Right ventricle myocardium superior (tissue), 1 donor: ENCODE measurements at regions not wholly inside any gene's neighbourhood (a gene's known extent, or its start where the extent isn't known, plus 50 kb on each side); places are given as distances from the start of the nearest gene placed in this dataset.
A peak's percentile ranks its signal among the peaks of the same experiment; 100 is the strongest.

Experiments
- ATAC-seq: fragments of 200-7000 bp; cut with Tn5 transposase; one replicate; pipeline ENCODE4 v1.9.1; 2020; ENCODE audit warnings: mild to moderate bottlenecking; ENCODE audit not compliant: poor library complexity
- DNase-seq: peaks from one replicate; pipeline ENCODE4 v3.0.0-alpha.2; 2020
- intact Hi-C: fragments of 100-400 bp; cut with DNase I; formaldehyde crosslinking; loops from one replicate; pipeline ENCODE4 v1.11.2; 2022
- donor health status: DM: no; HTN: yes; CAD: no; lungs with severe emphysema.

DNA sequence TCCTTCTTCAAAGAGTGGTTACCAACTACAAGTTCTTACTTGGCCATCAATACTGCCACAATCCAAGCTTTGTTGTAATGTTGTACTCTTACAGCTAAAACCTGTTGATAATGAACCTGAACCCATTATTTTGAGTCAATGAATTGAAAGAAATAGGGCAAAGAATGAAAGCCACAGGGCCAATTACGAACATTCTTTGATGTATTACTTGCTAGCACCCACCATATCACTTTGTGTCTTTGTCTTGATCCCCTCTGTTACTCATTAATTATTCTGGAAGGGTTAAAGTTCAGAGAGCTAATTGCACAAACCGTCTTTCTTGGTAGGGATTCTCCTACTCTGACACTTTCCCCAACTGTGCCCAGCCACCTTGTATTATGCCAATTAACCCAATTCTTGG is 53.2 kb upstream of the TFEC start:
- no peak for ATAC-seq
- no peak for DNase-seq
- intact Hi-C loops = no loop called here

GRCh38 chr7:116086547-116087045 is 56.0 kb upstream of the TFEC start:
- ATAC-seq (no peak), DNase-seq (no peak)
- intact Hi-C loops = no loop called here

DNA sequence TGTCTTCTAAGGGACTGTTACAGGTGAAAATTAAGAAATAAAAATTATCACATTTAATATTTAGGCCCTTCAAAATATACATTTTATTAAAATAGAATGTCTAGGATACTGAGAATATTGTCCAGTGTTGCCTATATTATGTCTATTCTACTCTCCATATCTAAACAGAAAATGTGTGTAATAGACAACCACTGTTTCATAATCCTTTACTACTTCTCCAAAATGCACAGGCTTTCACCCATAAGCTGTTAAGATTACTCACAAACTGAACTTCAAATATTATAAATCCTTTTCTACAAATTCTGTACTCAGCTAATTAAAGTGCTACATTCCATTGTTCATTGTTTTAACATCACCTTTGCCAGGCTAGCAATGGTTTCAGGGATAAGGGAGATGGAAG is 56.7 kb upstream of the TFEC start:
- intact Hi-C loops = no loop called here
- no peak for DNase-seq
- no peak for ATAC-seq

DNA sequence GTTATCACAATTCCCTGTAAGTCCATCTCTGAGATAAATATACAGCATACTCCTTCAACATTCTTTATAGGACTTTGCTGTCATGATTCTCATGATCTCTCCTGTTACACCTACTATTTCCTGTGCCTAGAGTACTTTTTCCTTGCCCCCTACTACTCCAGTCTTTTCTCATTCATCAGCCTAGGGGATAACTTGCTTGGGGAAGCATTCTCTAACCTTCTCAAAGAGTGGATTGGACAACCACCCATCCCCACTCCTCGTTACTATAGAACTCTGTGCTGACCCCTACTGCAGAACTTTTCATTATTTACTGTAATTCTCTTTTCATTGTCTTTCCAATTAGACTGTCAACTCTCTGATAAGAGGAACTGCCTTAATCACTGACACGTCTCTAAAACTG is 57.4 kb upstream of the TFEC start:
- intact Hi-C loops = no loop called here
- no peak for DNase-seq
- ATAC-seq = no peak

DNA sequence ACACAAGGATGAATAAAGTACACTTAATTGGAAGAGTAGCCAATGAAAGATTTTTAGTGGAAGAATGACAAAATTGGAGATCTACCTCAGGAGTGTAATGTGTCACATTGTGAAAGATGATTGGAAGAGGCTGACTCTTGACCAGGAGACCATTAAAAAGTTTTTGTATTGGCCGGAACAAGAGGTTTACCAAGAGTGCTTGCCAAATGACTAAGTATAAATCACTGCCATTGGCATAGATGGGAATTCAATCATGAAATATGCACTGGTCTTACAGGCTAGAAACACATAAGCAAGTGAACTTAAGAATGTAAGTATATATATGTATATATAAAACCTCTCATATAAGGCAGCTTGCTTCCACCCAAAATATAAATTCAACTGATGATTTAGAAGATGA is 58.7 kb upstream of the TFEC start:
- DNase-seq (no peak), ATAC-seq (no peak)
- intact Hi-C loops = no loop called here

DNA sequence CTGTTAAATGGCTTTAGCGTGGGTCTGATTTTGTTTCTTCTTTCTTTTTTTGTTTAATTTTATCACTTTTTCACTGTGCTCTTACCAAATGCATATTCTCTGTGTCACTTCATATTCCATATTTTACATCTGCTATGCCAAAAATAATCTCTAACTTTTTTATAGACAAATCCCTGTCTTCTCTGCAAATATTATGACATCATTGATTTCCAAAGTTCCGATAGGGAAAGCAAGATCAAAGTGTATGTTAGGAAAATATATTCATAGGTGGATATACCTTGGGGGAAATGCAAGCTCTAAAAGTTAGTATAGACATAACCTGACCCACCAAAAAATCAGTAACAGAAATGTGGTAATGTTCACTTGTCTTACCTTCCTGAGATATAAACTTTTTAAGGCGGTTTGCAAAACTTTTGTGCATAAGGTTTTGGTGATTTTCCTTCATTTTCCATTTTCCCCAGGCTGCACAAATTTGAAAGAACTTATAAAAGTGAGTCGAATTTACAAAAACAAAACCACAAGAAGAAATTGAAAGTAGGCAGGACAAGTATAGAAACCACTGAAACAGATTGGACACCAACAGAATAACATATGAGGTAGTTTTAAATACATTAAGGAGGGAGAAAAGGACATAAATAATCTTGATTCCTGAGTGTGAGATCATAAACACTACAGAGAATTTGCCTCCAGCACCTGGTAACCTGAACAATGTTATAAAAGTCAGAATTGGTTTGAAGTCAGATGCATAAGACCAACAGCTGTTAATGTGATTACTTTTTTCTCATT is 63.1 kb upstream of the TFEC start:
- intact Hi-C loops = no loop called here
- ATAC-seq (no peak), DNase-seq (no peak)

DNA sequence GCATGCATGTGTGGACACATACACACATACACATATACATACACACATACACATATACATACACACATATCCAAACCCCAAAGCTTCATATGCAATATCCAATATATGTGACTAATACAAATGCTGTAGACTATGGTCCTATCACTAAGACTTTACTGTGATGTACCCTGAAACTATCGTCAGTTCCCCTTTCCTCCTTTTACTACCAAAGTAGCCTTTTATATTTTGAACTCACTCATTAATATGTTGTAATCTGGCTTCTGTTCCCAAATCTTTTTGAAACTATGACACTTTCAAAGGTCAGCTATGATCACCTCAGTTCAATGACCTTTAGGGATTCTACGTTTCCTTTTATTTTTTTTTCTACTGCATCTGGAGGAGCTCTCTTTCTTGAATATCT is 64.8 kb upstream of the TFEC start:
- intact Hi-C loops = no loop called here
- ATAC-seq (no peak), DNase-seq (no peak)

DNA sequence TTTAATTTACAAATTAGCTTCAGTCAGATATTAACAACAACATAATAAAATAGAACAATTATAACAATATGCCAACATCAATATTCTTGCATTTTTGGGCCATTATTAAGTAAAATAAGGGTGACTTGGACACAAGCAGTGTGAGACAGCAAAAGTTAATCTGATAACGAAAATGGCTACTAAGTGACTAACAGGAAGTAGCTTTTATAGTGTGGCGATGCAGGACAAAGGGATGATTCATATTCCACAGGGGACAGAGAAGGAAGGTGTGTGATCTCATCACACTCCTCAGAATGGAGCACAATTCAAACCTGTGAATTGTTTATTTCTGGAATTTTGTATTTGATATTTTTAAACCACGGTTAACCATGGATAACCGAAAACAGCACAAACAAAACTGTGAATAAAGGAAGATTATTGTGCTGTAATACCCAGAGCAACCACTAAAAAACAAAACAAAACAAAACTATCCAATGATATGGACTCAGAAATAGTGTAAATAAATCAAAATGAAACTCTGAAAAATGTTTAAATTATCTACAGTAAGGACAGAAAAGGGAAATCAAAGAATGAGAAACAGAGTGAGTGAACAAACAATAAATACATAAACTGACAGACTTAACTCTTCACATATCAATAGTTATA is 66.9 kb upstream of the TFEC start:
- DNase-seq = no peak
- intact Hi-C loops = no loop called here

DNA sequence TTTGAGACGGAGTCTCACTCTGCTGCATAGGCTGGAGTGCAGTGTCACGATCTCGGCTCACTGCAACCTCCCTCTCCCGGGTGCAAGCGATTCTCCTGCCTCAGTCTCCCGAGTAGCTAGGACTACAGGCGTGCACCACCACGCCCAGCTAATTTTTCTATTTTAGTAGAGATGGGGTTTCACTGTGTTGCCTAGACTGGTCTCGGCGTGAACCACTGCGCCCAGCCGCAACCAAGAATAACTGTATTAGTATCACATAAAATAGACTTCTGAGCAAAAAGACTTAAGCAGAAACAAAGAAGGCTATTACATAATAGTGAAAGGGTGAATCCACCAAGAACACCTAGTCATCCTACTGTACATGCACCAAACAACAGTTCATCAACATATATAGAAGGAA is 67.6 kb upstream of the TFEC start:
- intact Hi-C loops = no loop called here
- no peak for DNase-seq
- no peak for ATAC-seq

More for the DNA sequence above, 66.9 kb upstream of the TFEC start:
- no peak for ATAC-seq

- no peak for DNase-seq
- ATAC-seq = no peak
- intact Hi-C loops = no loop called here
Observed at GRCh38 chr7:116100626-116101025, 70.1 kb upstream of the TFEC start.

GRCh38 chr7:116101704-116102103 is 71.1 kb upstream of the TFEC start:
- intact Hi-C loops = no loop called here
- DNase-seq (no peak), ATAC-seq (no peak)

- DNase-seq (no peak), ATAC-seq (no peak)
- intact Hi-C loops = no loop called here
Observed at GRCh38 chr7:116111475-116111874, 80.9 kb upstream of the TFEC start.

GRCh38 chr7:116113310-116113709 is 82.7 kb upstream of the TFEC start:
- intact Hi-C loops = no loop called here
- DNase-seq = no peak
- ATAC-seq = no peak

DNA sequence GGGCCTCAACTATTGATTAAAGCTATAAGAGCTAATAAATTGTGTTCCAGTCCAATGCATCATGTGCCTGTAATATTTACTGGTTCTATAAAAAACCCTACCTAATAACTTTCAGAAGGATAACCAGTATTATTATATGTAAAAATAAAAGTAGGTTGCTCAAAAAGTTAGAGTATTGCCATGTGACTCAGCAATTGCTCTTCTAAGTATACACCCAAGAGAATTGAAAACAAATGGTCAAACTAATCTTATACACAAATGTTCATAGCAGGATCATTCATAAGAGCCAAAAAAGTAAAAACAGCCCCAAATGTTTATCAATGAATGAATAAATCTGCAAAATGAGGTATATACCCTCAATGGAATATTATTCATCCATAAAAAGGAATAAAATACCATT is 89.5 kb upstream of the TES start:
- intact Hi-C loops = no loop called here
- no peak for ATAC-seq
- no peak for DNase-seq

DNA sequence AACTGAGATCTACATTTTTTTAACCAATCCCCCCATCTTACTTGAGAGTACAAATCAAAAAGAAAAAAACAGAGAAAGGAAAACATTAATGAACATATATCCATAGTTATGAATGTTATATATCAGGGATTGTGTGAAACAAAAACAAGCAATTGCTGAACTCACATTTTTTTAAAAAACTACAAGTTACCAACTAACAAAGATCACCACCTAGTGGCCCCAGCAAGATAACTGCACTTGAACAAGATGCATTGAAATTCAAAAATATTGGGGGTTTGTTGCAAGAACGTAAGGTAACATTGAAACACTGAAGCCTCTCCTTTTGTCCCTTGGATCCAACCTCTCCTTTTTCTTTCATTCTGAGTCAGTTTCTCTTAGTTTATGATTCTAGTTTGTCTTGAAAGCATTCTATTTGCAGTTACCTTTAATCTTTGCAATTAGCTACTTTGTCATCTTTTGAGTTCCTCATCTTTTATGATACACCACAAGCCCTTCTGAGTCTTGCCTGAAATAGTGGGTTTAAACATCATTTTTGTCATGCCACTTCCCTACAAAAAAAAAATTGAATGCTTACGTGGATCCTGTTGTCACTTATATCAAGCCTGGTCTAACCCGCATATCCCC is 87.3 kb upstream of the TES start:
- no peak for DNase-seq
- intact Hi-C loops = no loop called here
- no peak for ATAC-seq

DNA sequence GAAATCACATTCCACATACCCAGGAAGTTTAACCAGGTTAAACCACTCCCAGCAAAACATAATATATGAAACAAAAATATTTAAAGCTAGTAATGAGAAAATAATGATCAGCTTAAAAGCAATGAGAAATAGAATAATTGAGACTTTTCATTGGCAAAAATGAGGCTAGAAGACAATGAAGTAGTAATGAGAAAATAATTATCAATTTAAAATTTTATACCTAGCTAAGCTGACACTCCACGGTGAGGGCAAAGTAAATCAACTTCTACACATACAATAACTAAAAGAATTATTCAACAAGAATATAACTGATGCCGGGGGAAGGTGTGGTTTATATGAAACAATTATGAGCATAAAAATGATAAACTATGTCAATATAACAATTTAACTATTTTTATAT is 82.2 kb upstream of the TES start:
- intact Hi-C loops = no loop called here
- ATAC-seq (no peak), DNase-seq (no peak)

- intact Hi-C loops = no loop called here
- no peak for ATAC-seq
- no peak for DNase-seq
Observed at GRCh38 chr7:116135306-116135705, 75.0 kb upstream of the TES start.

DNA sequence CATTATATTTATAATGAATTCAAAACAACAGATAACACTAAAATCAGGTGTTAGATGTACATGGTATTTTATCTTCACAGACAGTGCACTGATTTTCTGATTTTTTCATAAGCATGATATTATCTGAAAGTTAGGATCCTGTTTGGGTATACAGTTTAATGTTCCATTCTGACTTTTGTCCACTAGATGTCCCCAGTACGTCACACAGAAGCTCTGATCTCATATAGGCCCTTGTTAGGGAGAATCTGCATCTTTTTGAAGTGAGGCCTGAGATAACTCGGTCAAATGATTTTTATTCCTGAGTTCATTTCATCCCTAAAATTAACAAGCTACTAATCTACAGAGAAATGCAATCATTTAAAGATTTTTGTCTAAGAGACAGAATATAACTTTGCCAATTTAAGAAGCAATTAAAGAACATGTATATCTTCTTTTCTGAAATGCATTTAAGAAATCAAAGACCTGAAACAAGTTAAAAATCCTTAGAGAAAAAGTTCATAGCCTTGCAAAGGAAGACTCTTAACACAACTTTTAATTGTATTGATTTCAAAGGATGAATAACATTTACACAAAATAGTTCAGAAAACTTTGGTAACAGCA is 72.0 kb upstream of the TES start:
- ATAC-seq (peak; percentile 89), DNase-seq (no peak)
- intact Hi-C loops = no loop called here

DNA sequence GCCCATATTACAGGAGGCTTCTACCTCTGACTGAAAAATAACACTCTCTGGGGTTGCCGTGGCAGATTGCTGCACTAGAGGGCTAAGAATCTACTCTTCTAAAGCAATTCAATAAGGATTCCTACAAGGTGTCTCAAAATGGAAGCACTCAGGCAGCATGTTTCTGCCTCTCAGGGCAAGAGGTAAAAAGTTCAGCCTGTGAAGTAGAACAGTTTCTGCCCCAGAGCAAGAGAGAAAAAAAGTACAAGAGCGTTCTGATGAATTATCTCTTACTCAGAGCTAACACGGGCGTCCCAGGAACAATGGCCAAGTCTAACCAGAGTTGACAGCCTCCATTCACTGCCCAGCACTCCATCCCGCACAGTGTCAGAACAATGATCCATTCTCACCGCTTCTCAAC is 71.3 kb upstream of the TES start:
- intact Hi-C loops = no loop called here
- ATAC-seq (peak; percentile 87), DNase-seq (no peak)

DNA sequence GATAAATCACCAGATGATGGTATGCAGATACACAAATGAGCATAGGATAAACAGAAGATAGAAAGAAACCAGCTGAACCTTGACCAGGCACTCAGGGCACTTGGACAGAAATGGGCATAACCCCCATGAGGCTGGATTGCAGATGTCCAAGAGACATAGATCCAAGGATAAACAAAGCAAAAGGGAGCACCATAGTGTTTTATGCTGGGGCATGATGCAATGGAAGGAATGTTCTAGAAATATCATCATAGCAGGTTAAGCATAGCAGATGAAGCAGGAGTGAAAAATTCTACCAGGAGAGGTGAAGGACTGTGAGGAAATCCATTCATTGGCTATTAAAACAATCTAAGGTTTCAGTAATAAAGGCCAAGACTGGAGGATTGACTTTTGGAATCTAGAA is 70.5 kb upstream of the TES start:
- ATAC-seq = no peak
- DNase-seq = no peak
- intact Hi-C loops = no loop called here
